Activated B cell treated with CpG ODN at 0.5 μM for 24 hours (primary cell): ENCODE measurements at regions not wholly inside any gene's neighbourhood (a gene's known extent, or its start where the extent isn't known, plus 50 kb on each side); places are given as distances from the start of the nearest gene placed in this dataset.
A peak's percentile ranks its signal among the peaks of the same experiment; 100 is the strongest.

Experiments used
- ATAC-seq: fragments of 200-7000 bp; cut with Tn5 transposase; one replicate; pipeline ENCODE4 v1.10.0; 2021; ENCODE audit warnings: low read depth, mild to moderate bottlenecking, moderate library complexity
- CTCF ChIA-PET: fragments of 350-600 bp; sonication (Branson Sonifier 250); formaldehyde crosslinking; loops from one replicate; lab custom pipeline; 2021; ENCODE audit warnings: antibody characterized with exemption; lab: Charles Lee
- POLR2A ChIA-PET: fragments of 350-600 bp; sonication (Branson Sonifier 250); formaldehyde crosslinking; loops from one replicate; lab custom pipeline; 2021; ENCODE audit warnings: antibody characterized with exemption; lab: Charles Lee
- DNase-seq: peaks from one replicate; pipeline ENCODE4 v3.0.0; 2022
- H3K27ac Mint-ChIP-seq: one replicate; pipeline ENCODE4 v1.8.0; 2020; ENCODE audit warnings: mixed read lengths
- H3K27me3 Mint-ChIP-seq: one replicate; pipeline ENCODE4 v1.8.0; 2021; ENCODE audit warnings: mixed read lengths
- H3K36me3 Mint-ChIP-seq: one replicate; pipeline ENCODE4 v1.8.0; 2021; ENCODE audit warnings: low read depth, mixed read lengths
- H3K4me1 Mint-ChIP-seq: one replicate; pipeline ENCODE4 v1.8.0; 2021; ENCODE audit warnings: mixed read lengths
- H3K4me3 Mint-ChIP-seq: one replicate; pipeline ENCODE4 v1.8.0; 2020; ENCODE audit warnings: mild to moderate bottlenecking, mixed read lengths
- H3K9me3 Mint-ChIP-seq: one replicate; pipeline ENCODE4 v1.8.0; 2020; ENCODE audit warnings: mixed read lengths
- intact Hi-C: fragments of 100-400 bp; cut with micrococcal nuclease; formaldehyde crosslinking; loops from one replicate; pipeline ENCODE4 v1.15.1; 2024
- TF ChIP-seq, protein P1 (sequence below): fragments of 200-600 bp; IDR thresholded peaks from one replicate; pipeline ENCODE4 v1.8.0; 2022; ENCODE audit warnings: antibody characterized with exemption, mild to moderate bottlenecking

DNA sequence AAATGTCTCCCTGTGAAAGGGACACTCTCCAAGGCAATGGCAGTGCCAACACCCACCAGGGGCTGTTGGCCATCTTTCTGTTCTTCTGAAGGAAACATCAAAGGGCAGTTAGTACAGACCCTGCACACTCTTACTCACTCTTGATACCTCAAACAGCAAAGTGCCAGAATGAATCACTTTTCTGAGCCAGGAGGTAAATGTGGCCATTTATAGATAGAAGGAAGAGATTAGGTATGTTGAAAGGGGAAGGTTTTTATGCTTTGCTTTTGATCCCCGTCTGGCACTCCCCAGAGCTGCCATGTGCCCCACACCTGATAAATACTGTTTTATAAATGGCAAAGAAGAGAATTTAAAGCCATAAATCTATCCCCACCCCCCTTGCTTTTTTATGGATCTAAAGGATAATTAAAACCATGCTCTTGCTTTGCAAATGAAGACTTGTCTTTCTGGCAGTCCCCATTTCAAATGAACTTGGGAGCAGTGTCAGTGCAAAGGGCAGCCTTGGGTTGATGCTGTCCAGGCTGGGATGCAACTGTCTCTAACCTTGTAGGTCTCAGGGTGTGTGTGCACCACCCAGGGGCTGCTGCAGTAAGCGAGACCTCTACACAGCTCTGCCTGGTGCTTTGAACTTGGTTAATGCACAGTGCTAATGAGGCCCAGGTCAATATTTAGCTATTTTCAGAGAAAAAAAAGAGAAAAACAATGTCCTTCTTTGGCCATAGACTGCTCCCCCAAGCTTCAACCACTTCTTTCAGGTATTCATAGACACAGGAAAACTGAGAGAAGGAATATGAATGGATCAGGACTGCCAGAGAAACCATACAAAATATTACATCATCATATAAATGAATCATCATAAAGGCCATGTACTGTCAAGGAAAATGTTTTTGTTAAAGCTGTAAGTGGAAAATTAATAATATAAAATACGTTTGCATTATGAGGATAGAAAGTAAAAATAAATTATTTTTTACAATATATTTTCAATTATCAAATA lies 207.5 kb downstream of the ETS1 start:
- Mint-ChIP-seq H3K27me3 (no peaks in the 10 kb centered on the region), H3K4me3 (no peak overlapping the region), H3K27ac (no peak overlapping the region), H3K4me1 (peaks cover 4% of the 10 kb centered on the region), H3K9me3 (peaks cover 2% of the 10 kb centered on the region), H3K36me3 (no peaks in the 10 kb centered on the region)
- ATAC-seq (no peak), DNase-seq (no peak)
- CTCF ChIA-PET, result no interaction called here
- POLR2A ChIA-PET, result no interaction called here
- TF ChIP-seq, protein P1, sequence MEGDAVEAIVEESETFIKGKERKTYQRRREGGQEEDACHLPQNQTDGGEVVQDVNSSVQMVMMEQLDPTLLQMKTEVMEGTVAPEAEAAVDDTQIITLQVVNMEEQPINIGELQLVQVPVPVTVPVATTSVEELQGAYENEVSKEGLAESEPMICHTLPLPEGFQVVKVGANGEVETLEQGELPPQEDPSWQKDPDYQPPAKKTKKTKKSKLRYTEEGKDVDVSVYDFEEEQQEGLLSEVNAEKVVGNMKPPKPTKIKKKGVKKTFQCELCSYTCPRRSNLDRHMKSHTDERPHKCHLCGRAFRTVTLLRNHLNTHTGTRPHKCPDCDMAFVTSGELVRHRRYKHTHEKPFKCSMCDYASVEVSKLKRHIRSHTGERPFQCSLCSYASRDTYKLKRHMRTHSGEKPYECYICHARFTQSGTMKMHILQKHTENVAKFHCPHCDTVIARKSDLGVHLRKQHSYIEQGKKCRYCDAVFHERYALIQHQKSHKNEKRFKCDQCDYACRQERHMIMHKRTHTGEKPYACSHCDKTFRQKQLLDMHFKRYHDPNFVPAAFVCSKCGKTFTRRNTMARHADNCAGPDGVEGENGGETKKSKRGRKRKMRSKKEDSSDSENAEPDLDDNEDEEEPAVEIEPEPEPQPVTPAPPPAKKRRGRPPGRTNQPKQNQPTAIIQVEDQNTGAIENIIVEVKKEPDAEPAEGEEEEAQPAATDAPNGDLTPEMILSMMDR, result no peak
- intact Hi-C loops, result no loop called here

DNA sequence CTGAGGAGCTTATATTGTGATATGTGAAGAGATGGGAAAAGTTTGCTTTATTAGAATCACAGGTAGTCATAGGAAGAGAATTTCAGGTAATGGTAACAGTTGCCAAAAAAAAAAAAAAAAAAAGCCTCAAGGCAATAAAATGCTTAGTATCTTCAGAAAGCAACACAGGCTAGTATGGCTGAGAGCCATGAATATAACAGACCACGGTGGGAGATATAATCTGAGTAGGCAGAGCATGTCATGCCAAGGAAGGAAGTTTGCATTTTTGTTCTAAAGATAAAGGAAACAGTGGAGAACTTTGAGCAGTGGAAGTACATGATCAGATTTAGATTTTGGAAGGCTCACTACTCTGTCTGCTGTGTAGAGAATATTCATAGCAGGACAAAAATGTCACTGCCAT lies 211.4 kb downstream of the ETS1 start:
- no peak overlapping the region for H3K4me3 Mint-ChIP-seq
- no peaks in the 10 kb centered on the region for H3K36me3 Mint-ChIP-seq
- TF ChIP-seq, protein P1, result no peak
- CTCF ChIA-PET, result no interaction called here
- DNase-seq, result no peak
- POLR2A ChIA-PET, result interaction anchor here (0.7 to 0.9 kb wide), 2 partner anchors 17 to 347 kb away, joined by 4 to 5 read pairs; no protein-coding TSS in a partner anchor
- H3K27ac Mint-ChIP-seq, result no peak overlapping the region
- no peak for ATAC-seq
- H3K4me1 Mint-ChIP-seq, result peaks cover 4% of the 10 kb centered on the region
- no peaks in the 10 kb centered on the region for H3K27me3 Mint-ChIP-seq
- peaks cover 4% of the 10 kb centered on the region for H3K9me3 Mint-ChIP-seq
- intact Hi-C loops, result no loop called here

DNA sequence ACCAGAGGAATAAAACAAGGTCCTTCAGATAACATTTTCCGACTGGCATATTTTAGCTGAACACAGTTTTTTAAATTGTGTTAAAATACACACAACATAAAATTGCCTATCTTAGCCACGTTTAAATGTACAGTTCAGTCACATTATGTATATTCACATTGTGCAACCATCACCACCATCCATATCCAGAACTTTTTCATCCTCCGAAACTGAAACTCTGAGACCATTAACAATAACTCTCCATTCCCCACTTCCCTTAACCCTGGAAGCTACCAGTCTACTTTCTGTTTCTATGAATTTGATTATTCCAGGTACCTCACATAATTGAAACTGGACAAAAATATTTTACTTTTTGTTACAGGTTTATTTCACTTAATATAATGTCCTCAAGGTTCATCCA lies 213.3 kb downstream of the ETS1 start:
- ATAC-seq (no peak), DNase-seq (no peak)
- ChIA-PET POLR2A (no interaction called here), CTCF (no interaction called here)
- TF ChIP-seq, protein P1, result no peak
- no peaks in the 10 kb centered on the region for H3K36me3 Mint-ChIP-seq
- no peaks in the 10 kb centered on the region for H3K27me3 Mint-ChIP-seq
- H3K27ac Mint-ChIP-seq, result no peak overlapping the region
- intact Hi-C loops, result no loop called here
- peaks cover 4% of the 10 kb centered on the region for H3K4me1 Mint-ChIP-seq
- H3K9me3 Mint-ChIP-seq, result peaks cover 4% of the 10 kb centered on the region
- no peak overlapping the region for H3K4me3 Mint-ChIP-seq

DNA sequence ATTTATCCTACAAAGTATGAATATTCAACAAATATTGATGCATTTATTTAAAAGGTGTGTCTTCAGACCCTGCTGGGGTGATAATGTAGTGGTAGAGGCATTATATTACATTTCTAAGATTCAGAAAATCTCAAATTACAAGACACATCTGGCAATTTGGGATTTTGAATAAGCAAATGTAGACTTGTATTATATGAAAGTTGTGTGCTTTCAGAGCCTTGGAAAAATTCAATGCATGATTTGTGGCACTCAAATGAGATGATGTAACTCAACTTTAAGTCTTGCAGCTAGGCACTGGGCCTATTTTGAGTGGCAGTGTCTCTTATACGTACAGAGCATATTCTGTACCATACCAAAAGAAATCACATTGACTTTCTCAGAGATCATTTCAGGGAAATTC lies 214.4 kb downstream of the ETS1 start:
- Mint-ChIP-seq H3K27me3 (no peaks in the 10 kb centered on the region), H3K4me3 (no peak overlapping the region), H3K36me3 (no peaks in the 10 kb centered on the region), H3K27ac (no peak overlapping the region), H3K4me1 (peaks cover 6% of the 10 kb centered on the region), H3K9me3 (peaks cover 4% of the 10 kb centered on the region)
- POLR2A ChIA-PET, result no interaction called here
- no peak for ATAC-seq
- TF ChIP-seq, protein P1, result no peak
- CTCF ChIA-PET, result no interaction called here
- no peak for DNase-seq
- intact Hi-C loops, result no loop called here

DNA sequence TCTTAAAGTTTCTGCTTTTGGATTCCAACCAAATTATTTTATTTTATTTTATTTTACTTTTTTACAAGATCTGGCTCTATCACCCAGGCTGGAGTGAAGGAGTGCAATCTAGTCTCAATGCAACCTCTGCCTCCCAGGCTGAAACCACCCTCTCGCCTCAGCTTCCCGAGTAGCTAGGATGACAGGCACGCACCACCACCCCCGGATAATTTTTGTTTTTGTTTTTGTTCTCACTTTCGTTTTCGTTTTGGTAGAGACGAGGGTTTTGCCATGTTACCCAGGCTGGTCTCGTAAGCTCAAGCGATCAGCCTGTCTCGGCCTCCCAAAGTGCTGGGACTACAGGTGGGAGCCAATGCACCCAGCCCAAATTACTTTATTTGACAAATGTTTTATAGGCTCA lies 219.8 kb downstream of the ETS1 start:
- intact Hi-C loops, result no loop called here
- H3K4me1 Mint-ChIP-seq, result peaks cover 11% of the 10 kb centered on the region
- peak; percentile 81 for ATAC-seq
- no peak for DNase-seq
- CTCF ChIA-PET, result no interaction called here
- H3K36me3 Mint-ChIP-seq, result no peaks in the 10 kb centered on the region
- TF ChIP-seq, protein P1, result no peak
- POLR2A ChIA-PET, result interaction anchor here (0.7 to 1.5 kb wide), 3 partner anchors 42 to 326 kb away, joined by 3 to 7 read pairs (median 3); partner anchors contain the start of gene FLI1
- H3K4me3 Mint-ChIP-seq, result peak overlapping the region; percentile 54
- peak overlapping the region; percentile 54 for H3K27ac Mint-ChIP-seq
- H3K27me3 Mint-ChIP-seq, result no peaks in the 10 kb centered on the region
- H3K9me3 Mint-ChIP-seq, result no peaks in the 10 kb centered on the region
